B cell (primary cell): ENCODE measurements at regions not wholly inside any gene's neighbourhood (a gene's known extent, or its start where the extent isn't known, plus 50 kb on each side); places are given as distances from the start of the nearest gene placed in this dataset.

Source experiments
- ATAC-seq: fragments of 200-7000 bp; cut with Tn5 transposase; one replicate; pipeline ENCODE4 v1.10.0; 2021; ENCODE audit warnings: low read depth, mild to moderate bottlenecking, moderate number of reproducible peaks, moderate library complexity
- CTCF ChIA-PET: fragments of 350-600 bp; sonication (Branson Sonifier 250); formaldehyde crosslinking; loops from one replicate; lab custom pipeline; 2021; ENCODE audit warnings: antibody characterized with exemption, inconsistent platforms; lab: Charles Lee
- POLR2A ChIA-PET: fragments of 350-600 bp; sonication (Branson Sonifier 250); formaldehyde crosslinking; loops from one replicate; lab custom pipeline; 2021; ENCODE audit warnings: antibody characterized with exemption; lab: Charles Lee
- DNase-seq: peaks from one replicate; pipeline ENCODE4 v3.0.0; 2013
- H2AFZ ChIP-seq: 2 replicates; pipeline ENCODE4 v1.6.1; 2012; ENCODE audit warnings: mild to moderate bottlenecking, low read depth, low read length; ENCODE audit not compliant: insufficient read depth, poor library complexity, severe bottlenecking
- H3K27ac ChIP-seq, 2 donors: 1 replicate in 1 of 2; 2 replicates in 1 of 2; pipeline ENCODE4 v1.5.1; 2012 to 2013; ENCODE audit warnings: low read length in 2 of 2, mild to moderate bottlenecking in 2 of 2, moderate library complexity in 1 of 2
- H3K27me3 ChIP-seq, 4 experiments: fragments of 200-600 bp in 1 of 4; sonication (generic) in 1 of 4; replicated peaks in 1 of 4; 1 replicate in 2 of 4; 2 replicates in 2 of 4; pipeline versions ENCODE4 v1.6.1 to v1.7.0; 2013 to 2016; ENCODE audit warnings: low read length in 3 of 4, mild to moderate bottlenecking in 2 of 4, mixed read lengths in 1 of 4, moderate library complexity in 1 of 4; ENCODE audit not compliant: insufficient read depth in 4 of 4, control insufficient read depth in 3 of 4; ENCODE audit errors: control extremely low read depth in 1 of 4
- H3K36me3 ChIP-seq, 2 experiments: replicated peaks in 1 of 2; 1 replicate in 1 of 2; 2 replicates in 1 of 2; pipeline versions ENCODE4 v1.6.1 to v1.7.1; 2013; ENCODE audit warnings: low read length in 1 of 2; ENCODE audit not compliant: insufficient read depth in 2 of 2, control insufficient read depth in 1 of 2; ENCODE audit errors: control extremely low read depth in 1 of 2, extremely low read depth in 1 of 2
- H3K4me1 ChIP-seq, 2 donors: fragments of 200-600 bp in 1 of 2; sonication (generic) in 1 of 2; 1 replicate in 1 of 2; 2 replicates in 1 of 2; pipeline versions ENCODE4 v1.5.1 to v1.6.1; 2013 to 2017; ENCODE audit warnings: low read length in 2 of 2; ENCODE audit not compliant: control insufficient read depth in 2 of 2, insufficient read depth in 2 of 2
- H3K4me2 ChIP-seq: replicated peaks from 2 replicates; pipeline ENCODE3; 2012; ENCODE audit warnings: mild to moderate bottlenecking, low read depth, low read length; ENCODE audit not compliant: poor library complexity, severe bottlenecking
- H3K4me3 ChIP-seq, 5 experiments: fragments of 200-600 bp in 1 of 5; sonication (generic) in 1 of 5; 1 replicate in 3 of 5; 2 replicates in 2 of 5; pipeline versions ENCODE4 v1.5.1 to v1.7.0; 2011 to 2016; ENCODE audit warnings: low read length in 4 of 5, mild to moderate bottlenecking in 4 of 5, low read depth in 2 of 5, control low read depth in 1 of 5, moderate library complexity in 1 of 5; ENCODE audit not compliant: insufficient read depth in 1 of 5; ENCODE audit errors: control extremely low read depth in 1 of 5, extremely low read depth in 1 of 5
- H3K79me2 ChIP-seq: fragments of 200-600 bp; sonication (generic); one replicate; pipeline ENCODE4 v1.6.0; 2016; ENCODE audit warnings: low read length; ENCODE audit not compliant: control insufficient read depth, insufficient read depth
- H3K9ac ChIP-seq: fragments of 200-600 bp; sonication (generic); 2 replicates; pipeline ENCODE4 v1.6.1; 2017; ENCODE audit warnings: mild to moderate bottlenecking, low read length, moderate library complexity
- H3K9me3 ChIP-seq, 3 donors: one replicate each; pipeline versions ENCODE4 v1.6.1 to v1.7.1; 2013; ENCODE audit warnings: low read length in 2 of 3; ENCODE audit not compliant: control insufficient read depth in 2 of 3, insufficient read depth in 1 of 3; ENCODE audit errors: control extremely low read depth in 1 of 3
- H4K20me1 ChIP-seq: 2 replicates; pipeline ENCODE4 v1.6.0; 2012; ENCODE audit warnings: mild to moderate bottlenecking, low read length; ENCODE audit not compliant: insufficient read depth, control insufficient read depth, poor library complexity, severe bottlenecking
- H3K27ac Mint-ChIP-seq: one replicate; pipeline ENCODE4 v1.8.0; 2021; ENCODE audit warnings: mixed read lengths
- H3K27me3 Mint-ChIP-seq: one replicate; pipeline ENCODE4 v1.8.0; 2021; ENCODE audit warnings: mixed read lengths
- H3K4me1 Mint-ChIP-seq: one replicate; pipeline ENCODE4 v1.8.0; 2021; ENCODE audit warnings: mixed read lengths
- H3K4me3 Mint-ChIP-seq: one replicate; pipeline ENCODE4 v1.8.0; 2021; ENCODE audit warnings: mixed read lengths
- H3K9me3 Mint-ChIP-seq: one replicate; pipeline ENCODE4 v1.8.0; 2022; ENCODE audit warnings: mixed read lengths; ENCODE audit not compliant: insufficient read depth
- EZH2 ChIP-seq: IDR thresholded peaks from 2 replicates; pipeline ENCODE4 v1.6.1; 2012; ENCODE audit warnings: borderline replicate concordance, low read depth, mild to moderate bottlenecking, moderate library complexity, low read length; ENCODE audit not compliant: insufficient read depth, poor library complexity, severe bottlenecking
- WGBS: methylation state at CpG from one replicate; pipeline ENCODE4 v1.1.5; 2013; ENCODE audit warnings: missing lambda C conversion rate; ENCODE audit not compliant: insufficient coverage; 5-methylcytosine and 5-hydroxymethylcytosine counted together
- intact Hi-C: fragments of 100-400 bp; cut with micrococcal nuclease; formaldehyde crosslinking; loops from one replicate; pipeline ENCODE4 v1.10.0; 2022
- TF ChIP-seq, protein P1 (sequence below): fragments of 200-600 bp; IDR thresholded peaks from one replicate; pipeline ENCODE4 v1.8.0; 2022; ENCODE audit warnings: antibody characterized with exemption, mild to moderate bottlenecking

DNA sequence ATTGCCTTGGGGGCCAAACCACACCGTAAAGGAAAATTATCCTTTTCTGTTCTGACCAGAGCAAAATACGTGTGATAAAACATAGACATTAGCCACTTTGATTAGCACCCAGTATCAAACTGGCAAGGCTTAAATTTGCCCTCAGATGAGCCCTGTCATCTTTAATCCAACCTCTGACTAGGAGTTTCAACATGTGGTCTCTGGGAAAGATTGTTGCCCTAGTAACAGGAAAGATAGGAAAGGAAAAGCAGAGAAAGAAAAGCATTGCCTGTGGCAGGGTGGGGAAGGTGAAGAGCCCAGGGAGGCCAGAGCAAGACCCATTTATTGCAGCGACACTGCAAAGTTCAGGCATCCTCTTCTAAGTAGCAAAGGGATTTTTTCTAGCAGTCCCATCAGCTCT lies 181.5 kb upstream of the SCN7A start:
- ATAC-seq (no peak), DNase-seq (no peak)
- Histone ChIP-seq H3K4me1 (no peaks in the 10 kb centered on the region), H3K9me3 (no peaks in the 10 kb centered on the region), H3K27me3 (no peaks in the 10 kb centered on the region), H3K9ac (no peak overlapping the region), H3K4me2 (no peak overlapping the region), H3K4me3 (no peak overlapping the region), H3K36me3 (no peaks in the 10 kb centered on the region), H3K79me2 (no peaks in the 10 kb centered on the region), H2AFZ (no peak overlapping the region), H4K20me1 (no peaks in the 10 kb centered on the region), H3K27ac (no peak overlapping the region)
- 100% methylated on average over 2 of the region's 3 CpGs for WGBS
- Mint-ChIP-seq H3K4me1 (no peaks in the 10 kb centered on the region), H3K27ac (no peak overlapping the region), H3K9me3 (no peaks in the 10 kb centered on the region), H3K27me3 (no peaks in the 10 kb centered on the region), H3K4me3 (no peak overlapping the region)
- POLR2A ChIA-PET: no interaction called here
- TF ChIP-seq, protein P1, sequence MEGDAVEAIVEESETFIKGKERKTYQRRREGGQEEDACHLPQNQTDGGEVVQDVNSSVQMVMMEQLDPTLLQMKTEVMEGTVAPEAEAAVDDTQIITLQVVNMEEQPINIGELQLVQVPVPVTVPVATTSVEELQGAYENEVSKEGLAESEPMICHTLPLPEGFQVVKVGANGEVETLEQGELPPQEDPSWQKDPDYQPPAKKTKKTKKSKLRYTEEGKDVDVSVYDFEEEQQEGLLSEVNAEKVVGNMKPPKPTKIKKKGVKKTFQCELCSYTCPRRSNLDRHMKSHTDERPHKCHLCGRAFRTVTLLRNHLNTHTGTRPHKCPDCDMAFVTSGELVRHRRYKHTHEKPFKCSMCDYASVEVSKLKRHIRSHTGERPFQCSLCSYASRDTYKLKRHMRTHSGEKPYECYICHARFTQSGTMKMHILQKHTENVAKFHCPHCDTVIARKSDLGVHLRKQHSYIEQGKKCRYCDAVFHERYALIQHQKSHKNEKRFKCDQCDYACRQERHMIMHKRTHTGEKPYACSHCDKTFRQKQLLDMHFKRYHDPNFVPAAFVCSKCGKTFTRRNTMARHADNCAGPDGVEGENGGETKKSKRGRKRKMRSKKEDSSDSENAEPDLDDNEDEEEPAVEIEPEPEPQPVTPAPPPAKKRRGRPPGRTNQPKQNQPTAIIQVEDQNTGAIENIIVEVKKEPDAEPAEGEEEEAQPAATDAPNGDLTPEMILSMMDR: no peak
- no peak for TF ChIP-seq EZH2
- intact Hi-C loops: no loop called here
- CTCF ChIA-PET: no interaction called here

DNA sequence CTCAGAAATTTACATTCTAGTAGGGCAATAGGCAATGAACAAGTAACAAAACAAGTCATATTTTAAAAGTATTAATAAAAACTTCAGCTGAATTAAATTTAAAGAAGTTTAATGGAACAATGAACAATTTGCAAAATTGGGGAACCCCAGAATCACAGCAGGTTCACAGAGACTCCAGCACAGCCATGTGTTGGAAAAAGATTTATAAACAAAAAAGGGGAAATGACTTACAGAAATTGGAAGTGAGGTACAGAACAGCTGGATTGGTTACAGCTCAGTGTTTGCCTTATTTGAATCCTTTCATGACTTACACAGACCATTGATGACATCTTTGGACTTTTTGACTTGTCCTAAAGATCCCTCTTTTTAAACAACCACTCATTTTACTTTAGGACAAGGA lies 179.9 kb upstream of the SCN7A start:
- Histone ChIP-seq H3K4me1 (no peaks in the 10 kb centered on the region), H3K27me3 (no peaks in the 10 kb centered on the region), H3K9ac (no peak overlapping the region), H3K4me2 (no peak overlapping the region), H3K27ac (no peak overlapping the region), H3K36me3 (no peaks in the 10 kb centered on the region), H3K9me3 (no peaks in the 10 kb centered on the region), H3K79me2 (no peaks in the 10 kb centered on the region), H2AFZ (no peak overlapping the region), H3K4me3 (no peak overlapping the region), H4K20me1 (no peaks in the 10 kb centered on the region)
- TF ChIP-seq, protein P1: no peak
- no peak for TF ChIP-seq EZH2
- no peaks in the 10 kb centered on the region for H3K9me3 Mint-ChIP-seq
- ATAC-seq (no peak), DNase-seq (no peak)
- intact Hi-C loops: no loop called here
- H3K4me1 Mint-ChIP-seq: no peaks in the 10 kb centered on the region
- H3K27me3 Mint-ChIP-seq: no peaks in the 10 kb centered on the region
- no peak overlapping the region for H3K27ac Mint-ChIP-seq
- CTCF ChIA-PET: no interaction called here
- no peak overlapping the region for H3K4me3 Mint-ChIP-seq
- POLR2A ChIA-PET: no interaction called here
